ENCODE measurements at regions not wholly inside any gene's neighbourhood (a gene's known extent, or its start where the extent isn't known, plus 50 kb on each side); places are given as distances from the start of the nearest gene placed in this dataset.
A peak's percentile ranks its signal among the peaks of the same experiment; 100 is the strongest.

DNA sequence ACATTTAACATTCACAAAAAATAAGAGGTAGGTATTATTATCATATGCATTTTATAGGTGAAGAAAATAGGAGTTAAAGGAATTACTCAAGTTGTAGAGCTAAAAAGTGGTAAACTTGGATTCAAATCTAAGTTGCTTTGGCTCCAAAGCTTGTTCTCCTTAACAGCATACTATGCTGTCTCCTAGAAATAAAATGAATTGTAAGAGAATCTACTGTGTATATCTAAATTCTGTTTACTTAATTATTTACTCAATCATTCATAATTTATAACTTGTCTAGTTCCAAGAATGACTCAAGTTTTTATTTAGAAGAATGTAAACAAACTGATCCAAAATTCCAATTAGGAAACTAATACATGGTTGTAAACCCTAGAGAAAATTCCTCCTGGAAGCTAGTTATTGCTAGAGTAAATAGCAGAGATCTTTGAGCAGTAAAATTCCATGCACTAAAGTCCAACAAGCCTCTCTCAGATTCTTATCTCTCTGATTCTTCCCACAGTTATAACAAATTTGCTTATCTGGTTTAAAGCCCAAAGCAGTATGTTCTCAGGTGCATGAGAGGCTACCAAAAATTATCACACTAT, 132.5 kb upstream of the DPT start:
- intact Hi-C loops (cut with DNase I) = no loop called here
- DNase-seq = no peak

DNA sequence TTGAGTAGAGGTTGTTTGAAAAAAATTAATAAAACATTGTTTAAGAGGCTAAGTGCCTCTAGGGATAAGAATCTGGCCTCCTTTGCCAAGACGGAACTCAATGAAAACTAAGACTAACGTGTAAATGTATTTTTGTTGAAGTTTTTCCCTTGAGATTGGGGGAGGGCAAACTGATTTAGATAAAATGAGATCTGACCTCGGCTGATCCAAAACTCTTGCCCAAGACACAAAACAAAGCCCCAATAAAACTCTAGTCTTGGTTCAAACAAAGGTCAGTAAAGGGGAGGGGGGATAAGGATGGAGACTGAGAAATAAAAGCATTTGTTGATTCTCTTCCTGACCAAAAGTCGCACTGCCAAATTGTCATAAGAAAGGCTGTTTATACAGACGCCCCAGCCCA, 134.8 kb upstream of the DPT start:
- intact Hi-C loops (cut with DNase I) = no loop called here
- DNase-seq = no peak

DNA sequence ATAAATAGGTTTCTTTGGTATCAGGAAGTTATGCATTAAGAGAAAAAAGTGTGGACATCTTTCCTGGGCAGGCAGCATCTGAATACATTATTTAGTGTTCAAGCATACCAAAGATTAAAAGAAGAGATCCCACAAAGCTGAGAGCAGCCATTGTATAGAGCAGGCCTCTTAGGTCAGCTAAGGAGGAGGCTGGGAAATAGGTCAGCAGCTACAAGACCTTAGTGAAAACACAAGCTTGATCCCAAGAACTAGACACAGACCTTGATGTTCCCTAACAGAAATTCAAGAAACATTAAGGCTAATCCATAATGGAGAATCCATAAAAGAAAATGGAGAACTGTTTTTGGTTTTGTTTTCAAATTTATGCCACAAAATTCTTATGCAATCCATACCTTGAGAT, 135.3 kb upstream of the DPT start:
- no peak for DNase-seq
- intact Hi-C loops (cut with DNase I) = no loop called here

GRCh38 chr1:168865850-168866620, 137.0 kb upstream of the DPT start:
- no peak for DNase-seq
- intact Hi-C loops (cut with DNase I) = no loop called here

- DNase-seq = no peak
- intact Hi-C loops (cut with DNase I) = no loop called here
Measured at GRCh38 chr1:168867941-168868634, 139.1 kb upstream of the DPT start.

DNA sequence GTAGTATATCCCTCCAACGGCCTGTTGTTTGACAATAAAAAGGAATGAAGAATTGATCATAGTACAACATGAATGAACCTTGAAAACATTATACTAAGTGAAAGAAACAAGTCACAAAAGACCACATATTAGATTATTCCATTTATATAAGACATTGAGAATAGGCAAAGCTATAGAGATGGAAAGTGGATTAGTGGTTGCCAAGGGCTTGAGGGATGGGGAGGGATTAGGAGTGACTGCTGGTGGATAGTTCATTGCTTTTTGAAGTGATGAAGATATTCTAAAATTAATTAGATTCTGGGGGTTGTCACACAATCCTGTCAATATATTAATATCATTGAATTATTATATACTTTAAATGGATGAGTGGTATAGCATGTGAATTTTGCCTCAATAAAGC, 142.5 kb upstream of the DPT start:
- no peak for DNase-seq
- intact Hi-C loops (cut with DNase I) = no loop called here

DNA sequence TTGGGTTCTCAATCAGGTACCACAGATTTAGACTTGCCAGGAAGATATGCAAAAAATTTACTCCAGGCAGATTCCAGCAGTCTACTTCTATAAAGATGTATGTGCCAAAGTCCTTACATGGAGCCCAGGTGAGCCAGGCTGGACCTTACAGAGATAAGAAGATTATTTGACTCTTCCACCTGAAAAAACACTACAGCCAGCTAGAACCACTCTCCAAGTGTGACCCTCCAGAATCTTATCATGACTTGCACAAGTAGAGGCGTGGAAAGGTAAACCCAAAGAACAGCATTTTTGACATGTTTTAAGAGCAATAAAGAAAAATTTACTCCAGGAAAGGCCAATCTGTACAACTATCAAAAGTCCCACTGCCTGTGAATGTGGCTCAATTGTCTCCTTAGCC, 146.8 kb upstream of the DPT start:
- no peak for DNase-seq
- intact Hi-C loops (cut with DNase I) = no loop called here

- intact Hi-C loops (cut with DNase I) = no loop called here
- DNase-seq = no peak
Measured at GRCh38 chr1:168876830-168877229, 147.8 kb upstream of the DPT start.

- peak in 2 of 42 donors; percentile 1 to 6 for DNase-seq
Measured at GRCh38 chr1:168879896-168880734, 151.1 kb upstream of the DPT start.

GRCh38 chr1:168881656-168882260, 152.8 kb upstream of the DPT start:
- intact Hi-C loops (cut with DNase I) = no loop called here
- DNase-seq = no peak

More at GRCh38 chr1:168879896-168880734, 151.1 kb upstream of the DPT start:
- intact Hi-C loops (cut with DNase I) = no loop called here

- no peak for DNase-seq
- intact Hi-C loops (cut with DNase I) = no loop called here
Measured at GRCh38 chr1:168887381-168887780, 158.4 kb upstream of the DPT start.

- no peak for DNase-seq
- intact Hi-C loops (cut with DNase I) = no loop called here
Measured at GRCh38 chr1:168888418-168888817, 159.4 kb upstream of the DPT start.

- DNase-seq = no peak
- intact Hi-C loops (cut with DNase I) = no loop called here
Measured at GRCh38 chr1:168892931-168893330, 163.9 kb upstream of the DPT start.

DNA sequence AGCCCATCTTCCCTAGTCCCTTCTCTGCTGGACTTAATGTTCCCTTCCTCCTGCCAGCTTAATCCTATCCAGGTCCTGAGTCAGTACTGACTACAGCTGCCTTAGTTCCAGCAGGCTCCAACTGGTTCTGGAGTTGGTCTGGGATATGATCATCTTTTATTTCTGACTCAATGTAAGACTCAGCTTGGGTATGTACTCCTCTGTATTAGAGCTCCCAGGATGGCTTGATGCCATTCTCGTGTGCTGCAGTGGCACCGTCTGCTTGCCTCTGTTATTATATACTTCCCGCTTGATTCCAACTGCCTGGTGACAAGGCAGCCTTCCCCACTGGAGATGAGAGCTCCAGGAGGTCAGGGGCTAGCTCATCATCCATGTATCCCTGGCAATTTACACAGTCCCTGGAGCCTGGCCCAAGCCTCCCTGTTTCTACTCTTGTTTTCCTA, 164.4 kb upstream of the DPT start:
- intact Hi-C loops (cut with DNase I) = no loop called here
- peak in 2 of 42 donors; percentile 7 to 18 for DNase-seq

DNA sequence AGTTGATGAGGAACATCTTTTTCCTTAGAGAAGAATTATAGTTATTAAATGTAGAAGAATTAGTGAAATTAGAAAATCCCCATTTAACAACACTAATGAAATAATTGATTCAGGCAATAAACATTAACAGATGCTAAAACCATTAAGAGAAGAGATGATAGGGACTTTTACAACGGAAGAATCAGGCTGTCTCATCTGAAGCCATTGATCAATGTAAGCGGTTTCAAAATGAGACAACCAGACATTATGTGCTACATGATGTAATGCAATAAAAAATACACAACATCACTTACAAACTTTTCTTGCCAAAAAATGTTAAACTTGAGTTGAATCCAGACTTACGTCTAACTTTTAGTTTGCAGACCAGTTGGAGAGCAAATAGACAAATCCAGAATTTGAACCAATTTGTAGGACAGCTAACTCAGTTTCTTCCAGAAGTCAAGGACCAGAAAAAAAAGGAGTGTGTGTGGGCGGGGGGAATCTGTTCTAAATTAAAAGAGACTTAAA, 165.4 kb upstream of the DPT start:
- DNase-seq = no peak
- intact Hi-C loops (cut with DNase I) = no loop called here

DNA sequence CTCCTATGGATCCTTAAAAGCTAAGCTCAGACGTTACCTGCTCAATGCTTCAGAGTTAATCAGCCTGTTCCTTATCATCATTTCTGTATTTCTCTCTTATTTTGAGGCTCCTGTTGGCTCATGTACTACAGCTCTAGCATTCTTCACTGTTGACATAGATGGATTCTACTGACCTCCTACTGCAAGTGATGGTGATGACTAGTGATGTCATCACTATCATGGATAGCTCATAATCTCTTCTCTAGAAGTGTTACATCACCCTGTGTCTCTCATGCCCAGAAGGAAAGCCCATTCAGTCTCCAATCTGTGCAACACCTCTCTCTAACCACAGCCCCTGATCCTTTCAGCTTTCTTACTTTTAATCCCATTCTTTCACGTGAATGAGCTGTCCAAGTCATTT, 168.2 kb upstream of the DPT start:
- intact Hi-C loops (cut with DNase I) = no loop called here
- DNase-seq = no peak

DNA sequence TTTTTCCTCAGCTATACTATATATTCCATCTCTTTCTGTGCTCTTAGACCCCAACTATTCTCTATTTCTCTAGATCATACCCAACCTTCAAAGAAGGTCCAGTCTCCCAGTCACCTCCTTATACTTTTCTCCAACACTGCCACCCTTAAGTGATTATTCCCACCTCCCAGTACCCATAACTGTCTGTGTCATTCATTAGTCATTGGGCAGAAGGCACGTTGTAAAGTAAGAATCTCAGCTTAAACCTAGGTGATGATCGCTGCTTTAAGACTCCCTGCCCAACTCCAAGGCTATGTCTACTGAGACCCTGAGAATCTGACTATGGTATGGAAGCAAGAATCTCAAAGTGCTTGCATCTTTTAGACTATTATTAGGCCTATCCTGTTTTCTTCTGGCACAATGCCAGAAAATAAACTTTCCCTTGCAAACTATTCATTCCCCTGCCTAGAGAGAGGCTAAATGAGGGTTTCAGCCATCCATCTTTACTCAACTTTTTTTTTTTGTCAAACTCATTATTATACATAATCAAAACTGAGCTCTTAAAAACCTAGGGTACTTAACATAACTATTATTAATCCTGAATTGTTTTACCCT, 174.3 kb upstream of the DPT start:
- intact Hi-C loops (cut with DNase I) = no loop called here

GRCh38 chr1:168905633-168906032, 176.6 kb upstream of the DPT start:
- intact Hi-C loops (cut with DNase I) = no loop called here
- DNase-seq = no peak

More for the DNA sequence above, 174.3 kb upstream of the DPT start:
- DNase-seq = no peak

DNA sequence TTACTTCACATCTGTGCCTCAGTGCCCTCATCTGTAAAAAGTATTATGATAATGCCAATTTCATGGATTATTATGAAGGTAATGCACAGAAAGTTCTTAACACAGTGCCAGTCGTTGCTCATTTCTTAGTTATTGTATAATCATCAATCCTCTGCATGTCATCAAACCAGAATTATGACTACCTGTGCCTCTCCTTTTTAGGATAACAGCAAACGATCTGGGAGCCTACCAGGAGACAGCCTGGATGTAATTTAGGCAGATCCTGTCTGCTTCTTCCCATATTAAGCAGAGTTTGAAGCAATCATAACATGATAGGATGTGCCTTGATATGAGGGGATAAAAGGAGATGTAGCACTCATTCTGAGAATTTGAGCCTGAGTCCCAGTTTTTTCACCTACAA, 177.4 kb upstream of the DPT start:
- intact Hi-C loops (cut with DNase I) = no loop called here
- no peak for DNase-seq

All from head of caudate nucleus (tissue), 42 donors.